Central memory CD8-positive, alpha-beta T cell (primary cell): ENCODE measurements at regions not wholly inside any gene's neighbourhood (a gene's known extent, or its start where the extent isn't known, plus 50 kb on each side); places are given as distances from the start of the nearest gene placed in this dataset.

Experiments
- ATAC-seq: fragments of 150-1000 bp; cut with Tn5 transposase; replicated peaks from 2 replicates; pipeline ENCODE4 v1.10.0; 2022; ENCODE audit warnings: mild to moderate bottlenecking, moderate FRiP score, moderate number of reproducible peaks; ENCODE audit not compliant: poor library complexity, severe bottlenecking; ENCODE audit errors: extremely low read depth
- DNase-seq, 2 donors: peaks; one replicate each; pipeline ENCODE4 v3.0.0; 2021; ENCODE audit warnings: low spot score in 2 of 2
- H3K27ac Mint-ChIP-seq: one replicate; pipeline ENCODE4 v1.8.0; 2022; ENCODE audit warnings: low read depth, mild to moderate bottlenecking, moderate library complexity, mixed read lengths
- H3K27me3 Mint-ChIP-seq: one replicate; pipeline ENCODE4 v1.8.0; 2022; ENCODE audit warnings: mixed read lengths
- H3K36me3 Mint-ChIP-seq: one replicate; pipeline ENCODE4 v1.8.0; 2022; ENCODE audit warnings: mild to moderate bottlenecking, moderate library complexity, mixed read lengths; ENCODE audit not compliant: insufficient read depth
- H3K4me1 Mint-ChIP-seq: one replicate; pipeline ENCODE4 v1.8.0; 2022; ENCODE audit warnings: mixed read lengths
- H3K4me3 Mint-ChIP-seq: one replicate; pipeline ENCODE4 v1.8.0; 2022; ENCODE audit warnings: mild to moderate bottlenecking, moderate library complexity, mixed read lengths
- H3K9me3 Mint-ChIP-seq: one replicate; pipeline ENCODE4 v1.8.0; 2022; ENCODE audit warnings: mixed read lengths

GRCh38 chr22:48613566-48614200 lies 1214.0 kb downstream of the BRD1 start:
- DNase-seq, result no peak
- Mint-ChIP-seq H3K27ac (no peak overlapping the region), H3K27me3 (no peaks in the 10 kb centered on the region), H3K9me3 (no peaks in the 10 kb centered on the region), H3K4me3 (no peak overlapping the region), H3K36me3 (no peaks in the 10 kb centered on the region), H3K4me1 (no peaks in the 10 kb centered on the region)
- ATAC-seq, result no peak

- H3K36me3 Mint-ChIP-seq, result no peaks in the 10 kb centered on the region
- no peaks in the 10 kb centered on the region for H3K27me3 Mint-ChIP-seq
- ATAC-seq, result no peak
- no peak overlapping the region for H3K27ac Mint-ChIP-seq
- no peak overlapping the region for H3K4me3 Mint-ChIP-seq
- no peaks in the 10 kb centered on the region for H3K9me3 Mint-ChIP-seq
- no peak for DNase-seq
- no peaks in the 10 kb centered on the region for H3K4me1 Mint-ChIP-seq
Measured at GRCh38 chr22:48612077-48612995, 1215.3 kb downstream of the BRD1 start.

- peaks cover 8% of the 10 kb centered on the region for H3K9me3 Mint-ChIP-seq
- no peaks in the 10 kb centered on the region for H3K36me3 Mint-ChIP-seq
- DNase-seq (no peak), ATAC-seq (no peak)
- no peak overlapping the region for H3K27ac Mint-ChIP-seq
- H3K27me3 Mint-ChIP-seq, result no peaks in the 10 kb centered on the region
- H3K4me3 Mint-ChIP-seq, result no peak overlapping the region
- no peaks in the 10 kb centered on the region for H3K4me1 Mint-ChIP-seq
Measured at GRCh38 chr22:48609279-48609865, 1218.3 kb downstream of the BRD1 start.

GRCh38 chr22:48607901-48608662 lies 1219.6 kb downstream of the BRD1 start:
- Mint-ChIP-seq H3K9me3 (peaks cover 8% of the 10 kb centered on the region), H3K4me1 (no peaks in the 10 kb centered on the region), H3K27me3 (no peaks in the 10 kb centered on the region), H3K27ac (no peak overlapping the region), H3K36me3 (no peaks in the 10 kb centered on the region), H3K4me3 (no peak overlapping the region)
- no peak for DNase-seq
- ATAC-seq, result no peak

DNA sequence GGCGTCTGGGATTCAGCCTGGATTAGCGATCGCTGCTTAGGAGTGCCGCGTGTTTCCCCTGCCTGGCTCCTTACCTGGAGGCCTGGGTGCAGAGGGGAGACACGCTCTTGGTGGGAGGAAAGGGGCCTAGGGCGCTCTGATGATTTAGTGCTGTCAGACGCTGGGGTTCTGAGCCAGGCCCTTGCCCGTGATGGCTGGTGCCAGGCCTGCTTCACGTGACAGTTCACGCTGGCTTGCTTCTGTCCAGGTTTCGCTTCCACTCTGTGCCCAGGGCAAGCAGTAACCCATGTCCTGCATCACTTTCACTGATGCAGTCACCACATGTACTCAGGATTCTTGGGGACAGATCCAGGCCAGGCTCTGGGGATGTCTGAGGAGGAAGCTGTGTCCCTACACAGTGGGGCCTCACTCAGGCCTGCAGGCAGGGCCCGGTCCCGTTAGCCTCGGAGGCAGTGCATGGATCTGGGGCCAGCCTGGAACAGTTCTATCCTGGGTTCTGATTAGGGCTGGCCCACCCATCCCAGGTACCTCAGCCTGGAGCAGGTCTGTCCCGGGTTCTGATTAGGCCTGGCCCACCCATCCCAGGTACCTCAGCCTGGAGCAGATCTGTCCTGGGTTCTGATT lies 1220.9 kb downstream of the BRD1 start:
- peaks cover 8% of the 10 kb centered on the region for H3K9me3 Mint-ChIP-seq

GRCh38 chr22:48605856-48606481 lies 1221.7 kb downstream of the BRD1 start:
- ATAC-seq, result no peak
- Mint-ChIP-seq H3K27ac (no peak overlapping the region), H3K4me3 (no peak overlapping the region), H3K9me3 (peaks cover 8% of the 10 kb centered on the region), H3K36me3 (peaks cover 3% of the 10 kb centered on the region), H3K27me3 (no peaks in the 10 kb centered on the region), H3K4me1 (no peaks in the 10 kb centered on the region)
- no peak for DNase-seq

More for the DNA sequence above, 1220.9 kb downstream of the BRD1 start:
- no peak for DNase-seq
- no peak overlapping the region for H3K27ac Mint-ChIP-seq
- no peaks in the 10 kb centered on the region for H3K27me3 Mint-ChIP-seq
- no peaks in the 10 kb centered on the region for H3K4me1 Mint-ChIP-seq
- ATAC-seq, result no peak
- no peak overlapping the region for H3K4me3 Mint-ChIP-seq
- peaks cover under 1% of the 10 kb centered on the region for H3K36me3 Mint-ChIP-seq

DNA sequence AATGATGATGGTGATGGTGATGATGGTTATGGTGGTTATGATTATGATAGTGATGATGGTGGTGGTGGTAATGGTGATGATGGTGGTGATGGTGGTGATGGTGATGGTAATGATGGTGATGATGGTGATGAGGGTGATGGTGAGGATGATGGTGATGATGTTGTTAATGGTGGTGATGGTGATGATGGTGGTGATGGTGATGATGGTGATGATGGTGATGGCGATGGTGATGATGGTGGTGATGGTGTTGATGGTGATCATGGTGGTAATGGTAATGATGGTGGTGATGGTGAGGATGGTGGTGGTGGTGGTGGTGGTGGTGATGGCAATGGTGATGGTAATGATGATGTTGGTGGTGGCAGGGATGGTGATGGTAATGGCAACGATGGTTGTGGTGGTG lies 1222.5 kb downstream of the BRD1 start:
- Mint-ChIP-seq H3K36me3 (peaks cover 3% of the 10 kb centered on the region), H3K4me3 (no peak overlapping the region), H3K27ac (no peak overlapping the region), H3K9me3 (peaks cover 8% of the 10 kb centered on the region), H3K27me3 (no peaks in the 10 kb centered on the region), H3K4me1 (no peaks in the 10 kb centered on the region)
- ATAC-seq (no peak), DNase-seq (no peak)

DNA sequence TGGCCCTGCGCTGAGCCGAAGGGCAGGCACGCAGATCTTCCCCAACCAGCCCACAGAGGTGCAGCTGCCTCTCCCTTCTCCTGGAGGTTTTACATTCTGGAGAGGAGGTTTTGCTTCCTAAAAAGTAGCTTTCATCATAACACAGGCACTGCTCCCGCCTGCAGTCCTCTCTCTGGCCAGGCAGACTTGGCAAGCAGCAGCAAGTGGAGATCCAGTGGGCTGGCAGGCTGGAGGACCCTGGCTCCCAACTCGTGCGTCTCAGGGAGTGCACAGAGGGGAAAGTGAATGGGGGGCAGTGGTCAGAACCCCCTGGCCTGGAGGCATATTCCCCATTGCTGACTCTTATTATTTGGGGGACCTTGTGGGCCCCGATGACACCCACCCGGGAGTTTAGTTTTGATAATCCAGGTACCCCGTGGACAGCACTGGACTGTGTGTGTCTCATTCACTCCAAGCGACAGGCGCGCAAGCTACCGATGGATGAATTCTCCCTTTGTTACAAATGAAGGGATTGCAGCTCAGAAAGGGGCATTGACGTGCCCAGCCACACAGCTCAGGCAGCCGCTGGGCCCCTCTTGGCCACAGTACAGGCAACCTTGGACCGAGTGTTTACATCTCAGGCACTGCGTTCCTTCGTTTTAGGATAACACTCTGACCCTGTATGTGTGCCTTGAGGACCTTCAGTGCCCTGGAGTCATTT lies 1223.9 kb downstream of the BRD1 start:
- no peak overlapping the region for H3K4me3 Mint-ChIP-seq
- ATAC-seq (no peak), DNase-seq (no peak)
- H3K36me3 Mint-ChIP-seq, result peaks cover 3% of the 10 kb centered on the region
- no peaks in the 10 kb centered on the region for H3K27me3 Mint-ChIP-seq
- H3K4me1 Mint-ChIP-seq, result no peaks in the 10 kb centered on the region
- no peak overlapping the region for H3K27ac Mint-ChIP-seq
- peaks cover 8% of the 10 kb centered on the region for H3K9me3 Mint-ChIP-seq

DNA sequence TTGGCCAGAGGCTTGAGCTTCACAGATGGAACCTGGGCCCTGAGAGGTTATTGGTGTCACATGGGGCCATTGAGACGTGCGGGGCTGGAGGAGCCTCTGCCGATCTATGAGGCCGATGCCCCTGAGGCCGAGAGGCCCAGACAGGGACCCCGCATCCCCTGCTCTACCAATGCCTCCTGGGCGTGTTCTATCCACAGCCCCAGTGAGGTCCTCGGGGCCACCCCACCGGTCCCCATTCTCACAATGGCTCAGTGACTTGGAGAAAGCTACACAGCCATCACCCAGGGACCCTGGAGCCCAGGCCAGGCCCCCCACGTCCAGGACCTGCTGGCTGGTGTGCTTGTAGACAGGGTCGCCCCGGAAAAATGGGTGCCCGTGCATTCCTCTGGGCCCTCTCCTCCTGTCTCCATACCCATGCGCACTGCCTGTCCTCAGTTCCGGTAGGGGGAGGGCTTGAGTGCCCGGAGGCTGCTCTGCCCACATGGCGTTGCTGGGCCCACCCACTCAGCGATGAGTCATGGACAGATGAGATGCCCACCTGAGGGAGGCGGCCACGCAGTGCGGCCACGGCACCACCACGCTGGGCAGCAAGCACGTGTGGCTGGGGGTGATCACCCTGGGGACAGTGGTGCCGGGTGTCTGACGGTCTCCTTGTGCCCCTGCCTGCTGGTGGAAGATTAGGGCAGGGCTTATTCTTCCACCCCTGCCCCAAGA lies 1224.7 kb downstream of the BRD1 start:
- Mint-ChIP-seq H3K4me1 (no peaks in the 10 kb centered on the region), H3K4me3 (no peak overlapping the region), H3K36me3 (peaks cover 3% of the 10 kb centered on the region), H3K27me3 (no peaks in the 10 kb centered on the region), H3K9me3 (peaks cover 8% of the 10 kb centered on the region), H3K27ac (no peak overlapping the region)
- DNase-seq (no peak), ATAC-seq (no peak)

- H3K4me3 Mint-ChIP-seq, result no peak overlapping the region
- peaks cover 8% of the 10 kb centered on the region for H3K9me3 Mint-ChIP-seq
- no peaks in the 10 kb centered on the region for H3K27me3 Mint-ChIP-seq
- DNase-seq (no peak), ATAC-seq (no peak)
- H3K36me3 Mint-ChIP-seq, result peaks cover 3% of the 10 kb centered on the region
- H3K27ac Mint-ChIP-seq, result no peak overlapping the region
- H3K4me1 Mint-ChIP-seq, result no peaks in the 10 kb centered on the region
Measured at GRCh38 chr22:48600681-48601080, 1227.0 kb downstream of the BRD1 start.

- Mint-ChIP-seq H3K27me3 (no peaks in the 10 kb centered on the region), H3K4me3 (no peak overlapping the region), H3K9me3 (peaks cover 6% of the 10 kb centered on the region), H3K4me1 (no peaks in the 10 kb centered on the region), H3K36me3 (peaks cover 3% of the 10 kb centered on the region), H3K27ac (no peak overlapping the region)
- ATAC-seq (no peak), DNase-seq (no peak)
Measured at GRCh38 chr22:48600171-48600570, 1227.5 kb downstream of the BRD1 start.
